ENCODE measurements at regions not wholly inside any gene's neighbourhood (a gene's known extent, or its start where the extent isn't known, plus 50 kb on each side); places are given as distances from the start of the nearest gene placed in this dataset.
"Not testable (repeated sequence)": the region's sequence is repeated elsewhere in the genome, so short reads cannot be mapped to it uniquely, and the experiment has no call there.

DNA sequence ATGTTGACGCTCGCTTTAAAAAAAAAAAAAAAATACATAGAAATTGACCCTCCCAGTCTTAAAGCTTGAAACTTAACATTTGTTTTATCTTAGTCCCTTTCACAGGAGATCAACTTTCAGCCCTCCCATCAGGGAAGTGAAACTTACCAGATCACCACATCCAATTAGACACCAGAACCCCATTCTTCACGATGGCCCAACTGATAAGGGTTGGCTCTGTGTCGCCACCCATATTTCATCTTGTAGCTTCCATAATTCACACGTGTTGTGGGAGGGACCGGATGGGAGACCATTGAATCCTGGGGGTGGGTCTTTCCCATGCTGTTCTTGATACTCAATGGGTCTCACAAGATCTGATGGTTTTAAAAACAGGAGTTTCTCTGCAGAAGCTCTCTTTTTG is 629.4 kb upstream of the KCND2 start:
- no peak for DNase-seq

DNA sequence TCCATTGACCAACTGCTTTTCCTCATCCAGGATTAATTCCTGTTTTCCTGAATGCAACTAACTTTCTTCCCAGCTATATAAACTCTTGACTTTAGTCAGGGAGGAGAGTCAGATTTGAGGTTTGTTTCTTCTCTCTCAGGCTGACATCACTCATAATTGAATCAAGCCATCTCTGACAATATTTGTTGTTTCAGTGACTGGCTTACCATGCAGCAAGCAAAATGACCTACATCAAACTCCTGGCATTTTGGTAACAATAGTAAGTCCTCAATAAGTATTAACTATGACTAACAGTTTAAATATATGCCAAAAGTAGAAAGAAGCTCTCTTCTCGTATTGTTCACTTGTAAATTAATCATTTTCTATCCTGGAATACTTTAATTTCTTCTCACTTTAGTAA is 625.7 kb upstream of the KCND2 start:
- DNase-seq = no peak

GRCh38 chr7:119648752-119649151 is 624.2 kb upstream of the KCND2 start:
- not testable (repeated sequence) for DNase-seq

DNA sequence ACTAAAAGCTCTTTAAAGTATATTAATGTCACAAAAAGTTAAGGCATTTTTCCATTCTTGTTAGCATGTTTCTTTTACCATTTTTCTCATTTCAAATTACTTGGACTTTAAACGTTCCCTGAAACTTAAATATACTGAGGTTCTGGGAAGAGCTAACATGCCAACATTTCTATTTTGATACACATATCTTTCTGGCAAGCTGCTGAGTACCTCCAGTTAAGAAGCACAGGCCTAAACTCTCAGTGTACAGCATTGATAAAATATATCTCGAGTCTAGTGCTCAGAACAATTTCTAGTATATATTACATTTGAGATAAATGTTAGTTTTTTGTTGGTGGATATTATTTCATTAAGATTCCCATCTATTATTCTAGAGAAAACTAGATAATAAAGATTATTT is 612.9 kb upstream of the KCND2 start:
- DNase-seq = no peak

GRCh38 chr7:119664601-119665000 is 608.4 kb upstream of the KCND2 start:
- no peak for DNase-seq

DNA sequence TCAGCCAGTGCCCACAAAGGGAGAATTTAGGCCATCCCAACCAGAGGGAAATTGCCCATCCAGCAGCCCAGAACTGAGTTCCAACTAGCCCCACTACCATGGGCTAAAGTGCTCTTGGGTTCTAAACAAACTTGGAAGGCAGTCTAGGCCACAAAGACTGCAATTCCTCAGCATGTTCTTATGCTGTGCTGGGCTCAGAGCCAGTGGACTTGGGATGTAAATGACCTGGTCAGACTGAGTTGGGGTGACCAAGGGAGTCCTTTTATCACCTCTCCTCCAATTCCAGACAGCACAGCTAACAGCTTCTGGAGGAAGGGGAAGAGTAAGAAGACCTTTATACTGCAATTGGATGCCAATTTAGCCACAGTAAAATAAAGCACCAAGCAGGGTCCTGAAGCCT is 607.2 kb upstream of the KCND2 start:
- no peak for DNase-seq

- no peak for DNase-seq
These were observed 591.6 kb upstream of the KCND2 start for GRCh38 chr7:119681336-119681735.

DNA sequence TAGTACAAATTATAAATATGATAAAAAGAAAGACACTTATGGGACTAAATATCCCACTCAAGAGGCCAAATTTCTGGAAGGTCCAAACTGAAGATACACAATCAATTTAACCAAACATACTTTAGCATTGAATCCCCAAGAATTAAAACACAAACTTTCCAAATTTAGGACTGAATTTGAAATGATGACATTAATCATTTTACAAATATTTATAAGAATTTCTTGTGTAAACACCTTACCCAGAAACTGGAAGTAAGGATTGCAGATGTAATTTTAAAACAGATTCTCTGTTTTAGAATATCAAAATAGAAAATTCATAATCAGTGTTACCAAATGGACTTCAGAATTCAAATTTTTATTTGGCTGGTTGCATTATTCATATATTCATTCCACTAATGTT is 588.2 kb upstream of the KCND2 start:
- DNase-seq = no peak

DNA sequence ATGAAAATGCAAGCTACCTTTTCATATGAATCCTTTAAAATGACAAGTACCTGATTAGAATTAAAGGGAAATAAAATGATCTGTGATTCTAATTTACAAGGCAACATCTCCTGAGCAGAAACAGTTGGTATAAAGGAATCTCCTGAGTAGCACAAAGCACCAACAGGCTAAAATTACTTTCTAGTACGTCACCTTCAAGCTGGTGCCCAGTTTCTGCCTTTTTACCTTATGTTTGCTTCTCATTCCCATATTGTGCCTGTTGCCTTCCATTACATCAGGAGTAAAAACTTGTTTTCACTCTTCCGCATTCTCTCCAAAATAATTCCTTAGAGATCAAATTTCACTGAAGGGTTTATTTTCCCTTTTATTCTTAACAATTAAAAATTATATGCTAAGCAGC is 587.1 kb upstream of the KCND2 start:
- DNase-seq = no peak

- DNase-seq = no peak
These were observed 584.1 kb upstream of the KCND2 start for GRCh38 chr7:119688831-119689230.

GRCh38 chr7:119692541-119692940 is 580.4 kb upstream of the KCND2 start:
- DNase-seq = no peak

DNA sequence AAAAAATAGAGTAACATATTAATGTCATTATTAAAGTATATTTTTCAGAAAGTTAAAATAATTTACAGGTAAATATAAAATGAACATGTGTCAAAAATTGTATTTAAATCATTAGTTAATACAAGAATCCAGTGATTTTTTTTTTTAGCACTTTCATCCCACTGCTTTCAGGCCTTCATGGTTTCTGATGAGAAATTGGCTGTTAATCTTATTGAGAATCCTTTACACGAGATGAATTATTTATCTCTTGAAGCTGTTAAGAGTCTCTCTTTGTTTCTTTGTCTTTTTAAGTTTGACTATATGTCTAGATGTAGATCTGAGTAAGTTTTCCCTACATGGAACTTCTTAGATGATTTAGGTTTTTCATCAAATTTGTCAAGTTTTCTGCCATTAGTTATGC is 578.5 kb upstream of the KCND2 start:
- DNase-seq = no peak

- no peak for DNase-seq
These were observed 576.6 kb upstream of the KCND2 start for GRCh38 chr7:119696336-119696735.

DNA sequence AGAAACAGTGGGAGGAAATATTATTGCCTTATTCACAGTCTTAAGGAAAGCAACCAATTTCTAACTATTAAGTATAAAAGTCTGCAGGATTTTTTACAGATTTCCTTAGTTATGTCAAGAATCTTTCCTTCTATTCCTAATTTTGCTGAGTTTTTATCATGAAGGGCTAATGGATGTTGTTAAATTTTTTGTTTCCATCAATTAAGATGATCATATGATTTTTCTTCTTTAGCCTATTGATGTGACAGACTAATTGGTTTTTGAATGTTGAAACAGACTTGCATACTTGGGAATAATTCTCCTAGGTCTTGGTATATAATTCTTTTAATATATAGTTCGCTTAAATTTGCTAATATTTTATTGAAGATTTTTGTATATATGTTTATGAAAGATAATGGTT is 569.1 kb upstream of the KCND2 start:
- no peak for DNase-seq

DNA sequence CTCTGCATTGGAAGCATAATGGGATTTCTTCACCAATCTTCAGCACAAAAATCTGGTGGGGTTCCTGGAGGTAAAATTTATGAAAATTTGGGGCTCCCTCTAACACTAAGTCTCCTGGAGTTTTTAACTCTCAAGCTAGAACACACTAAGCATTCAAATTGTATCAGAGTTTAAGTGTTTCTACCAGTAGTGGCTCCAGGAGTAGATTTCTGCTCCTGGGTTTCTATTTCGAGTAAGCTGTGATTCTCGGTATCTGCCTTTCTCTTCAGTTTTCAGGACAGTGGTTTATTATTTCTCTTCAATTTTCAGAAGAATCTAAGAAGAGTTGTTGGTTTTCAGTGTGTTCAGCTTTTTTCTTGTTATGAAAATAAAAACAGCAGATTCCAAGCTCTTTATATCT is 566.4 kb upstream of the KCND2 start:
- no peak for DNase-seq

DNA sequence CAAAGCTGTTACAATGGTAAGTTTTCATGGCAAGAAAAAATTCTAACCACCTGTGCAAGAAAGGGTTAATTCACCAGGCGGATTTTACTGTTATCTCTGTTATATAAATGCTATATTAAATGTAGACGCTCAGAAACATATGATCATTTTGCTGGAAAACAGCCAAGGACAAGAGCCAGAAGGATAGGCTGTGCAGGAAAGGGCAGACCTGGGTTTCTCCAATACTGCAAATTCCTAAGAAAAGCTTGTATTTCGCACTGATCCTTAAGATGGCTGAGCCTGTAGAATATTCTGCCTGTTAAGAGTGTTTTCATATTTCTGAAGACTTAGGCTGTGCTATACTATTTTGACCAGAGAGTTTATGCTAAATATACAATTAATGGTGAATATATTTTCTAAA is 564.1 kb upstream of the KCND2 start:
- peak in 1 of 2 experiments; percentile 24 for DNase-seq

GRCh38 chr7:119711104-119711503 is 561.9 kb upstream of the KCND2 start:
- DNase-seq = no peak

- no peak for DNase-seq
These were observed 560.0 kb upstream of the KCND2 start for GRCh38 chr7:119712886-119713462.

- DNase-seq = no peak
These were observed 559.4 kb upstream of the KCND2 start for GRCh38 chr7:119713606-119714005.

GRCh38 chr7:119720541-119720940 is 552.4 kb upstream of the KCND2 start:
- peak in 1 of 2 experiments; percentile 78 for DNase-seq

- DNase-seq = peak in 1 of 2 experiments; percentile 54
These were observed 548.8 kb upstream of the KCND2 start for GRCh38 chr7:119724041-119724792.

- peak in 1 of 2 experiments; percentile 45 for DNase-seq
These were observed 539.7 kb upstream of the KCND2 start for GRCh38 chr7:119733127-119733879.

- no peak for DNase-seq
These were observed 535.6 kb upstream of the KCND2 start for GRCh38 chr7:119737390-119737789.

- not testable (repeated sequence) for DNase-seq
These were observed 527.7 kb upstream of the KCND2 start for GRCh38 chr7:119745280-119745679.
